HEK293 (cell line): ENCODE measurements at regions not wholly inside any gene's neighbourhood (a gene's known extent, or its start where the extent isn't known, plus 50 kb on each side); places are given as distances from the start of the nearest gene placed in this dataset.
"Not testable (repeated sequence)": the region's sequence is repeated elsewhere in the genome, so short reads cannot be mapped to it uniquely, and the experiment has no call there.

Experiments
- CTCF ChIA-PET: fragments of 350-600 bp; formaldehyde crosslinking; extraction: SDS; loops from one replicate; lab custom pipeline; 2021; ENCODE audit warnings: antibody characterized with exemption; lab: Yijun Ruan, JAX
- POLR2A ChIA-PET: fragments of 300-600 bp; formaldehyde crosslinking; extraction: SDS; loops from one replicate; lab custom pipeline; 2020; ENCODE audit warnings: antibody characterized with exemption, inconsistent platforms; lab: Yijun Ruan, JAX
- H3K27ac ChIP-seq: fragments of 200-500 bp; sonication (Bioruptor generic); 2 replicates; pipeline ENCODE4 v1.5.1; 2014; ENCODE audit warnings: low read depth, low read length, control low read depth, inconsistent platforms; ENCODE audit errors: extremely low read depth
- H3K36me3 ChIP-seq, 2 experiments: fragments of 200-500 bp in 1 of 2; sonication (Bioruptor generic) in 1 of 2; 1 replicate in 1 of 2; 2 replicates in 1 of 2; pipeline ENCODE4 v1.5.1; 2014 to 2017; ENCODE audit warnings: inconsistent platforms in 2 of 2, low read length in 2 of 2; ENCODE audit not compliant: control insufficient read depth in 2 of 2, insufficient read depth in 1 of 2
- H3K4me1 ChIP-seq: fragments of 200-500 bp; sonication (Bioruptor generic); 2 replicates; pipeline ENCODE4 v1.5.1; 2014; ENCODE audit warnings: mild to moderate bottlenecking, low read length, inconsistent platforms; ENCODE audit not compliant: control insufficient read depth, insufficient read depth
- H3K4me3 ChIP-seq: 2 replicates; pipeline ENCODE4 v1.5.1; 2011; ENCODE audit warnings: low read depth, mild to moderate bottlenecking, control low read depth, low read length, moderate library complexity
- H3K9me3 ChIP-seq: fragments of 200-500 bp; sonication (Bioruptor generic); 2 replicates; pipeline ENCODE4 v1.5.1; 2014; ENCODE audit warnings: low read depth, low read length, inconsistent platforms; ENCODE audit not compliant: control insufficient read depth, insufficient read depth
- HOXD13 ChIP-seq: sonication (generic); formaldehyde crosslinking; IDR thresholded peaks from 2 replicates; pipeline ENCODE4 v1.8.0; 2022; ENCODE audit warnings: missing genetic modification reagents, borderline replicate concordance
- MZF1 ChIP-seq: fragments of 450-650 bp; formaldehyde crosslinking; IDR thresholded peaks from 2 replicates; pipeline ENCODE4 v1.5.1; 2017; ENCODE audit warnings: missing biosample characterization, missing genetic modification characterization, borderline replicate concordance
- YY1 ChIP-seq: fragments of 450-650 bp; formaldehyde crosslinking; IDR thresholded peaks from 2 replicates; pipeline ENCODE4 v1.5.1; 2018; ENCODE audit warnings: missing biosample characterization, missing genetic modification characterization
- ZBTB1 ChIP-seq: fragments of 450-650 bp; formaldehyde crosslinking; IDR thresholded peaks from 2 replicates; pipeline ENCODE4 v1.5.1; 2016; ENCODE audit warnings: missing biosample characterization, missing genetic modification characterization
- ZEB2 ChIP-seq: fragments of 450-650 bp; formaldehyde crosslinking; IDR thresholded peaks from 2 replicates; pipeline ENCODE4 v1.5.1; 2016; ENCODE audit warnings: missing biosample characterization, missing genetic modification characterization
- ZNF292 ChIP-seq: fragments of 450-650 bp; formaldehyde crosslinking; IDR thresholded peaks from 2 replicates; pipeline ENCODE4 v1.5.1; 2016; ENCODE audit warnings: low read depth, missing biosample characterization, missing genetic modification characterization, borderline replicate concordance
- ZNF302 ChIP-seq: fragments of 450-650 bp; formaldehyde crosslinking; IDR thresholded peaks from 2 replicates; pipeline ENCODE4 v1.5.1; 2016; ENCODE audit warnings: missing biosample characterization, missing genetic modification characterization, low read depth
- ZNF555 ChIP-seq: fragments of 450-650 bp; formaldehyde crosslinking; conservative IDR thresholded peaks from 2 replicates; pipeline ENCODE4 v1.5.1; 2017; ENCODE audit warnings: missing biosample characterization, mild to moderate bottlenecking, missing genetic modification characterization, inconsistent platforms
- ZNF701 ChIP-seq: fragments of 450-650 bp; formaldehyde crosslinking; IDR thresholded peaks from 2 replicates; pipeline ENCODE4 v1.5.1; 2016; ENCODE audit warnings: missing biosample characterization, missing genetic modification characterization
- ZNF792 ChIP-seq: fragments of 450-650 bp; formaldehyde crosslinking; IDR thresholded peaks from 2 replicates; pipeline ENCODE4 v1.5.1; 2016; ENCODE audit warnings: missing biosample characterization, missing genetic modification characterization
- TF ChIP-seq, protein P1 (sequence below): fragments of 450-650 bp; formaldehyde crosslinking; IDR thresholded peaks from 2 replicates; pipeline ENCODE4 v1.5.1; 2016; ENCODE audit warnings: missing biosample characterization, missing genetic modification characterization
- TF ChIP-seq, protein P2 (sequence below): fragments of 450-650 bp; formaldehyde crosslinking; IDR thresholded peaks from 2 replicates; pipeline ENCODE4 v1.5.1; 2016; ENCODE audit warnings: missing biosample characterization, missing genetic modification characterization, low read depth
- TF ChIP-seq, protein P3 (sequence below): fragments of 450-650 bp; formaldehyde crosslinking; IDR thresholded peaks from 2 replicates; pipeline ENCODE4 v1.5.1; 2016; ENCODE audit warnings: missing biosample characterization, missing genetic modification characterization

DNA sequence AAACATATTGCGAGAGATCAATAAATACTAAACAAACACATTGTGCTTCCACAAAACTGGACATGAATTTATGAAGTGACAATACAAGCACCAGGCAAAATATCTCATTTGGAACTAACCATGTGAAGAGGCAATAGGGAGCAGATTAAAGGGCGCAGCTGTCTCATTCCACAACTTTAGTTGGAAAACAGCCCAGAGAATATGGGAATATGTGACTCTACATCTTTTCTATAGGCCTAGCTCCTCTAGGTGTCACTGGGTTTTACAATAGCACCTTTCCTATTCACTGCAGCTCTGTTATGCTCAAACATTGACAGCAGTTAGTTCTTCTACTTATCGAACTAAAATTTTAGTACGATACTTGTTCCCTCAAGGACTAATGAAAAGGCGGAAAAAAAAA, 866.3 kb upstream of the GBE1 start:
- Histone ChIP-seq H3K27ac (no peak overlapping the region), H3K9me3 (no peaks in the 10 kb centered on the region), H3K4me3 (no peak overlapping the region), H3K36me3 (no peaks in the 10 kb centered on the region), H3K4me1 (no peaks in the 10 kb centered on the region)
- POLR2A ChIA-PET = no interaction called here
- TF ChIP-seq YY1 (tag by site-specific recombination) (no peak), ZNF701 (tag by site-specific recombination) (no peak), HOXD13 (CRISPR knock-in tag) (no peak), ZNF555 (tag by site-specific recombination) (no peak)
- TF ChIP-seq, protein P1, sequence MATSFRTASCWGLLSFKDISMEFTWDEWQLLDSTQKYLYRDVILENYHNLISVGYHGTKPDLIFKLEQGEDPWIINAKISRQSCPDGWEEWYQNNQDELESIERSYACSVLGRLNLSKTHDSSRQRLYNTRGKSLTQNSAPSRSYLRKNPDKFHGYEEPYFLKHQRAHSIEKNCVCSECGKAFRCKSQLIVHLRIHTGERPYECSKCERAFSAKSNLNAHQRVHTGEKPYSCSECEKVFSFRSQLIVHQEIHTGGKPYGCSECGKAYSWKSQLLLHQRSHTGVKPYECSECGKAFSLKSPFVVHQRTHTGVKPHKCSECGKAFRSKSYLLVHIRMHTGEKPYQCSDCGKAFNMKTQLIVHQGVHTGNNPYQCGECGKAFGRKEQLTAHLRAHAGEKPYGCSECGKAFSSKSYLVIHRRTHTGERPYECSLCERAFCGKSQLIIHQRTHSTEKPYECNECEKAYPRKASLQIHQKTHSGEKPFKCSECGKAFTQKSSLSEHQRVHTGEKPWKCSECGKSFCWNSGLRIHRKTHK (tag by site-specific recombination) = no peak
- TF ChIP-seq, protein P2, sequence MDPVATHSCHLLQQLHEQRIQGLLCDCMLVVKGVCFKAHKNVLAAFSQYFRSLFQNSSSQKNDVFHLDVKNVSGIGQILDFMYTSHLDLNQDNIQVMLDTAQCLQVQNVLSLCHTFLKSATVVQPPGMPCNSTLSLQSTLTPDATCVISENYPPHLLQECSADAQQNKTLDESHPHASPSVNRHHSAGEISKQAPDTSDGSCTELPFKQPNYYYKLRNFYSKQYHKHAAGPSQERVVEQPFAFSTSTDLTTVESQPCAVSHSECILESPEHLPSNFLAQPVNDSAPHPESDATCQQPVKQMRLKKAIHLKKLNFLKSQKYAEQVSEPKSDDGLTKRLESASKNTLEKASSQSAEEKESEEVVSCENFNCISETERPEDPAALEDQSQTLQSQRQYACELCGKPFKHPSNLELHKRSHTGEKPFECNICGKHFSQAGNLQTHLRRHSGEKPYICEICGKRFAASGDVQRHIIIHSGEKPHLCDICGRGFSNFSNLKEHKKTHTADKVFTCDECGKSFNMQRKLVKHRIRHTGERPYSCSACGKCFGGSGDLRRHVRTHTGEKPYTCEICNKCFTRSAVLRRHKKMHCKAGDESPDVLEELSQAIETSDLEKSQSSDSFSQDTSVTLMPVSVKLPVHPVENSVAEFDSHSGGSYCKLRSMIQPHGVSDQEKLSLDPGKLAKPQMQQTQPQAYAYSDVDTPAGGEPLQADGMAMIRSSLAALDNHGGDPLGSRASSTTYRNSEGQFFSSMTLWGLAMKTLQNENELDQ (tag by site-specific recombination) = no peak
- CTCF ChIA-PET = no interaction called here

GRCh38 chr3:82620744-82621143, 859.3 kb upstream of the GBE1 start:
- not testable (repeated sequence) for H3K9me3 ChIP-seq

DNA sequence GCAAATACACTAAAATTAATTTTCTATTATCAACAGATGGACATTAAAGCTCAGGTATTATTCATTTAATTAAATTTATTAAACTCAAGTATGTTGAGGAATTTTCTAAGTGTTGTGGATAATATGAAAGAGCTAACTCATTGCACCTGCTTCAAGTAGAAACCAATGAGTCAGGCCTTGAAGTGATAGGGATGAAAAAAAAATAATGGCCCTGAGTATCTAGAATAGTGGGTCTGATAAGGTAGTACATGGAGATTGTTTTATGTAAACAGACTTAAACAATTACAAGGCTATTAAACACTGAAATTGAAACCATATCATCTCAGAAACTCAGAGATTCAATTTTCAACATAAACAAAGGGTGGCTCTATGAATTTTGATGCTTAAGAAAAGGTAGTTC, 857.1 kb upstream of the GBE1 start:
- ChIA-PET CTCF (no interaction called here), POLR2A (no interaction called here)
- Histone ChIP-seq H3K36me3 (no peaks in the 10 kb centered on the region), H3K4me1 (no peaks in the 10 kb centered on the region), H3K27ac (no peak overlapping the region), H3K9me3 (no peaks in the 10 kb centered on the region), H3K4me3 (no peak overlapping the region)
- TF ChIP-seq MZF1 (no peak), ZNF792 (tag by site-specific recombination) (no peak), ZEB2 (no peak), ZNF302 (no peak), ZNF292 (no peak), ZBTB1 (tag by site-specific recombination) (no peak)
- TF ChIP-seq, protein P3, sequence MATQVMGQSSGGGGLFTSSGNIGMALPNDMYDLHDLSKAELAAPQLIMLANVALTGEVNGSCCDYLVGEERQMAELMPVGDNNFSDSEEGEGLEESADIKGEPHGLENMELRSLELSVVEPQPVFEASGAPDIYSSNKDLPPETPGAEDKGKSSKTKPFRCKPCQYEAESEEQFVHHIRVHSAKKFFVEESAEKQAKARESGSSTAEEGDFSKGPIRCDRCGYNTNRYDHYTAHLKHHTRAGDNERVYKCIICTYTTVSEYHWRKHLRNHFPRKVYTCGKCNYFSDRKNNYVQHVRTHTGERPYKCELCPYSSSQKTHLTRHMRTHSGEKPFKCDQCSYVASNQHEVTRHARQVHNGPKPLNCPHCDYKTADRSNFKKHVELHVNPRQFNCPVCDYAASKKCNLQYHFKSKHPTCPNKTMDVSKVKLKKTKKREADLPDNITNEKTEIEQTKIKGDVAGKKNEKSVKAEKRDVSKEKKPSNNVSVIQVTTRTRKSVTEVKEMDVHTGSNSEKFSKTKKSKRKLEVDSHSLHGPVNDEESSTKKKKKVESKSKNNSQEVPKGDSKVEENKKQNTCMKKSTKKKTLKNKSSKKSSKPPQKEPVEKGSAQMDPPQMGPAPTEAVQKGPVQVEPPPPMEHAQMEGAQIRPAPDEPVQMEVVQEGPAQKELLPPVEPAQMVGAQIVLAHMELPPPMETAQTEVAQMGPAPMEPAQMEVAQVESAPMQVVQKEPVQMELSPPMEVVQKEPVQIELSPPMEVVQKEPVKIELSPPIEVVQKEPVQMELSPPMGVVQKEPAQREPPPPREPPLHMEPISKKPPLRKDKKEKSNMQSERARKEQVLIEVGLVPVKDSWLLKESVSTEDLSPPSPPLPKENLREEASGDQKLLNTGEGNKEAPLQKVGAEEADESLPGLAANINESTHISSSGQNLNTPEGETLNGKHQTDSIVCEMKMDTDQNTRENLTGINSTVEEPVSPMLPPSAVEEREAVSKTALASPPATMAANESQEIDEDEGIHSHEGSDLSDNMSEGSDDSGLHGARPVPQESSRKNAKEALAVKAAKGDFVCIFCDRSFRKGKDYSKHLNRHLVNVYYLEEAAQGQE (tag by site-specific recombination) = no peak

More at GRCh38 chr3:82620744-82621143, 859.3 kb upstream of the GBE1 start:
- CTCF ChIA-PET, H3K27ac ChIP-seq, POLR2A ChIA-PET, H3K36me3 ChIP-seq, H3K4me3 ChIP-seq, H3K4me1 ChIP-seq: not testable (repeated sequence)
